ENCODE measurements at regions not wholly inside any gene's neighbourhood (a gene's known extent, or its start where the extent isn't known, plus 50 kb on each side); places are given as distances from the start of the nearest gene placed in this dataset.

DNA sequence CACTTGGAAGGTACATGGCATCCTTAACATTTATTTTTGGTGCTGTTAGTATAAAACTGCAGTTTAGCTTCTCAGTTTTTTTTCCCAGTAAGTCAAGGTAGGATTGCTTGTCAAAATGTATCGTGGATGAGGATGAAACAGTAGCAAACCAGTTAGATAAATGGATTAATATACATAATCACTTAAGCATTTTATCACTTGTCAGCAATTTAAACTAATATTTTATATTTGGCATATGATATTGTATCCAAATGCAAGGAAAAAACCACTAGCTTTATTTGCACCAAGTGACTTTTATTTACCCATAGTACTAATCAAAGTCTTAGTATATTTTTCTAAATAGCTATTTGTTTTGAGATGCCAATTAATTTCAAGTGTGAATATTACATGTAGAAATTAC is 137.7 kb upstream of the XIRP2 start:
- no peak overlapping the region for H3K27ac ChIP-seq (ENCODE audit: insufficient read depth, low read length)
- no peaks in the 10 kb centered on the region for H3K9me1 ChIP-seq (ENCODE audit: insufficient read depth, low read length)
- peak; percentile 78 for TF ChIP-seq MAFK (IDR thresholded peaks at IDR 0.05; ENCODE audit: low read depth, low read length)
- no peak for TF ChIP-seq RAD21 (IDR thresholded peaks at IDR 0.05; ENCODE audit: low read length)
- H3K14ac ChIP-seq (replicated peaks; ENCODE audit: low read depth, low read length): no peak overlapping the region
- no TSS peak for BruUV-seq (replicated peaks)
- in situ Hi-C loops (cut with MboI; ENCODE audit: low sequenced_read_pairs) (no loop called here), dilution Hi-C loops (cut with HindIII; ENCODE audit: low sequenced_read_pairs, unreplicated experiment) (no loop called here), intact Hi-C loops (cut with micrococcal nuclease) (no loop called here)
- H2AK5ac ChIP-seq (ENCODE audit: low read depth, low read length): no peak overlapping the region
- H3K9me3 ChIP-seq (ENCODE audit: control insufficient read depth, insufficient read depth, low read length): no peaks in the 10 kb centered on the region; the same call in 1 of the 2 replicates
- no peak overlapping the region for H3K56ac ChIP-seq (ENCODE audit: extremely low read depth, insufficient read depth, low read length)
- DNase-seq: no peak
- no peaks in the 10 kb centered on the region for H3K36me3 ChIP-seq (ENCODE audit: control insufficient read depth, insufficient read depth, low read length)
- ChIA-PET POLR2A (ENCODE audit: unreplicated experiment) (no interaction called here), CTCF (interaction anchor here (0.8 kb wide), 1 partner anchor 23 kb away, joined by 3 read pairs; no protein-coding TSS in a partner anchor)
- no peak overlapping the region for H3K4me3 ChIP-seq (ENCODE audit: insufficient read depth, low read depth, low read length)
- no peak overlapping the region for H3K4me2 ChIP-seq (ENCODE audit: low read depth, low read length)
- H3K79me1 ChIP-seq (ENCODE audit: low read depth in 1 of 2, low read length in 2 of 2): no peaks in the 10 kb centered on the region
- no peak overlapping the region for H2AFZ ChIP-seq (replicated peaks; ENCODE audit: low read length, poor library complexity)
- no peak overlapping the region for H3K4ac ChIP-seq (ENCODE audit: low read depth, low read length)
- no peak overlapping the region for H4K91ac ChIP-seq (ENCODE audit: insufficient read depth, low read depth, low read length)
- no peak overlapping the region for H2BK120ac ChIP-seq (ENCODE audit: low read depth, low read length)
- no peak overlapping the region for H2BK5ac ChIP-seq (ENCODE audit: low read depth, low read length, poor library complexity, severe bottlenecking)
- no peak overlapping the region for H3K23ac ChIP-seq (ENCODE audit: low read depth, low read length)
- no peaks in the 10 kb centered on the region for H3K27me3 ChIP-seq (ENCODE audit: control insufficient read depth, insufficient read depth, low read length)
- no peak overlapping the region for H3K9ac ChIP-seq (ENCODE audit: low read depth, low read length)
- H2AK9ac ChIP-seq (replicated peaks; ENCODE audit: low read depth, low read length, poor library complexity): no peak overlapping the region
- no CpG with 5 or more reads among the region's 1 CpG for WGBS, 2 experiments (ENCODE audit: extremely low coverage in 2 of 2, insufficient read length in 1 of 2)
- H3K18ac ChIP-seq (ENCODE audit: low read depth, low read length): no peak overlapping the region
- ATAC-seq (ENCODE audit: low read depth): no peak
- H4K20me1 ChIP-seq (ENCODE audit: insufficient read depth, low read length): no peaks in the 10 kb centered on the region
- no peaks in the 10 kb centered on the region for H3K4me1 ChIP-seq (ENCODE audit: control insufficient read depth, insufficient read depth, low read length)
- no peak overlapping the region for H2BK20ac ChIP-seq (ENCODE audit: low read depth, low read length)
- H4K8ac ChIP-seq (ENCODE audit: low read depth in 2 of 2, low read length in 2 of 2): no peak overlapping the region
- H4K5ac ChIP-seq (ENCODE audit: low read depth, low read length): no peak overlapping the region
- H2BK15ac ChIP-seq (ENCODE audit: low read depth, low read length): no peak overlapping the region
